HFF-Myc (cell line): ENCODE measurements at regions not wholly inside any gene's neighbourhood (a gene's known extent, or its start where the extent isn't known, plus 50 kb on each side); places are given as distances from the start of the nearest gene placed in this dataset.

Experiments
- DNase-seq: peaks from one replicate; pipeline ENCODE4 v3.0.0-alpha.2; 2011; ENCODE audit warnings: low read depth; ENCODE audit errors: extremely low read depth
- H3K4me3 ChIP-seq: replicated peaks from 2 replicates; pipeline ENCODE4 v1.5.1; 2011; ENCODE audit warnings: low read depth, mild to moderate bottlenecking, control low read depth, low read length
- TF ChIP-seq, protein P1 (sequence below): IDR thresholded peaks from 2 replicates; pipeline ENCODE4 v1.5.1; 2012; ENCODE audit warnings: mild to moderate bottlenecking, low read depth, low read length, control low read depth; ENCODE audit errors: missing control alignments

DNA sequence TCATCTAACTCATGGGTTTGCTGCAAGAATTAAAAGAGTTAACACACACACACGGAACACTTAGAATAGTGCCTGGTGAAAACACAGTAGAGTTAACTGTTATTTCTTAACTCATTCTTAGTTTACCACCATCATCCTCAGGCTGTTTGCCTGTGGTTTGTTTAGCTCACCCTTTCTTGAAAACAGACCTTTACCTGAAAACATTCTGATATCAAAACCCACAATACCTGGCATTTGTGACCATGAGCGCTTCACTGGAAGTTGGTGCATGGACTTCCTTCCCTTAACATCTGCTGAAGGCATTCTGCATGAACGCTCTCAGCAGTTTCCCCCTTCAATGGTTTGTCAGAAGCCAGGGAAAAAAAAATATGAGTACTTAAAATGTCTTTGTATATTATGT, 256.0 kb downstream of the ETS1 start:
- TF ChIP-seq, protein P1, sequence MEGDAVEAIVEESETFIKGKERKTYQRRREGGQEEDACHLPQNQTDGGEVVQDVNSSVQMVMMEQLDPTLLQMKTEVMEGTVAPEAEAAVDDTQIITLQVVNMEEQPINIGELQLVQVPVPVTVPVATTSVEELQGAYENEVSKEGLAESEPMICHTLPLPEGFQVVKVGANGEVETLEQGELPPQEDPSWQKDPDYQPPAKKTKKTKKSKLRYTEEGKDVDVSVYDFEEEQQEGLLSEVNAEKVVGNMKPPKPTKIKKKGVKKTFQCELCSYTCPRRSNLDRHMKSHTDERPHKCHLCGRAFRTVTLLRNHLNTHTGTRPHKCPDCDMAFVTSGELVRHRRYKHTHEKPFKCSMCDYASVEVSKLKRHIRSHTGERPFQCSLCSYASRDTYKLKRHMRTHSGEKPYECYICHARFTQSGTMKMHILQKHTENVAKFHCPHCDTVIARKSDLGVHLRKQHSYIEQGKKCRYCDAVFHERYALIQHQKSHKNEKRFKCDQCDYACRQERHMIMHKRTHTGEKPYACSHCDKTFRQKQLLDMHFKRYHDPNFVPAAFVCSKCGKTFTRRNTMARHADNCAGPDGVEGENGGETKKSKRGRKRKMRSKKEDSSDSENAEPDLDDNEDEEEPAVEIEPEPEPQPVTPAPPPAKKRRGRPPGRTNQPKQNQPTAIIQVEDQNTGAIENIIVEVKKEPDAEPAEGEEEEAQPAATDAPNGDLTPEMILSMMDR, result no peak
- no peak overlapping the region for H3K4me3 ChIP-seq
- no peak for DNase-seq

DNA sequence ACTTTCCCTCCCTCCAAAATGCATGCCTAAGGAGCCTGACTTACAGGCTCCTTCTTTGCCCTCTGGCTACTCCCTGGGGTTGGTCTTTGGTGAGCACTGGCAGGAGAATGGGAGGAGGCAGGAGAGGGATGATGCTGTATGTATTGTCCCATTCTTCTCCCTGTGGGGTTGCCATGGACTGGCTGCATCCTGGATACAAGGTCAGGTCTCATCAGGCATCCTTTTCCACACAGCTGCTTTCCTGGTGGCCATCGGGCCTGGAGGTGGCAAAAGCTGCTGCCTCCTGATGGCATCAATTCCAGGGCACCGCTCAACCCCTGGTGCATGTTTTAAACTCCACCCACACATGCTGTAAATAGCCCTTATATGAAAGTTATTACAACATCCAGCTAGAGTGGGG, 257.2 kb downstream of the ETS1 start:
- TF ChIP-seq, protein P1, result no peak
- H3K4me3 ChIP-seq, result no peak overlapping the region
- DNase-seq, result no peak

DNA sequence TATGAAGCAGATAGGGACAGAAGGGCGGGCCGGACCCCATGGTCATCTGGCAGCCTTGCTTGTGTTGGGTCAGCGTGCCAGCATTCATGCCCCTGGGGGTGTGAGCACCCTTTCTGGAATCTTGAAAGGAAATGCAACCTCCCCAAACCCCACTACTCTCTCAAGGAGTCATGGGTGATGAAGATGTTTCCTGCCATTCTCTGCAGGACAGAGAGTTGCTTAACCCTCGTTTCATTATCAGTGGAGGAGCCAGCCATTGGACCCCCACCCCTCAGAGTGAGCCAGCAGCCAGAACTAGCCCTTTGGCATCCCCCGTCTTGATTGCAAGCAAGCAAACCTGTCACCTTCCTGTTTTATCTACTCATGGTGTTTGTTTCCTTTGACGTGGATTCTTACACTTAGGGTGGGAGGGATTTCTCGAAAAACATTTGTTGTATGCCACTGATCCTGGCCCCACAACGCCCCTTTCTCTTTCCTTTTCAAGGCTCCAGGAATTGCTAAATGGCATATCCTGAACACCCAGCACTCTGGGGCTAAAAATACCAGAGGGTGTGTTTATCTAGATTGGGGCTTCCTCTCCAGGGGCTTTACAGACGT, 258.3 kb downstream of the ETS1 start:
- TF ChIP-seq, protein P1, result no peak
- DNase-seq, result no peak
- H3K4me3 ChIP-seq, result no peak overlapping the region

DNA sequence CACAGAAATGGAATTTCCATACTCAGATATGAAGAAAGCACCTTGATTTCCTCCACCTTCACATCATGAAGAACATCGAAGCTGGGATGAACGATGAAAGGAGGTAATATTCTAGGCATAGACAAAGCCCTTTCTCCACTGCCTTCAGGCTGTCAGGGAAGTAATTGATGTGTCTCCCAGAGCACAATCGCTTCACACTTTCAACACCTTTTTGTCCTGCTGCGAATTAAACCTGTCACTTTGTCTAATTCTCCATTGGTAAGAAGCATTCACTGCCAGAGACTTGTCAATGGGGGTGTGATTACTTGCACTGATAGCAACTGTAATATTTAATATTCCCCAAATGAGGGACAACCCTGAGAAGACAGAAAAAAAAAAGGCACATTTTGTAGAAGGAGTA, 260.1 kb downstream of the ETS1 start:
- TF ChIP-seq, protein P1, result no peak
- DNase-seq, result no peak
- no peak overlapping the region for H3K4me3 ChIP-seq

DNA sequence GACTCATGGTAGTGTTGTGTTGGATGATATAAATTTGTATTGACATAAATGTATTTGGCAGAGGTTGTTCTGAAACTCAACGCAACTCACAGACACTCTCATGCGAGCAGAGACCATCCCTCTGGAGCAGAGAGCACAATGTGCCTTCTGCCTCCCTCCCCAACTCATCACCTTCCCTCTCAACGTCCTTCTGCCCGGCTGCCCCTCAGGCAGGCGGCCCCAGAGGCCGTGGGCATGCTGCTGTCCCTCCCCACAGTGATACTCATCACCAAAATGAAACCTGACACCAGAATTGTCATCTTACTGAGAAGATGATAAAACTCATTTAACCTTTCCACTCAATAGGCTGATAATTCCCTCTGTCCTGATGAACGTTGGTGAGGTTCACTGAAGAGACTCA, 260.6 kb downstream of the ETS1 start:
- DNase-seq, result no peak
- H3K4me3 ChIP-seq, result no peak overlapping the region
- TF ChIP-seq, protein P1, result no peak

DNA sequence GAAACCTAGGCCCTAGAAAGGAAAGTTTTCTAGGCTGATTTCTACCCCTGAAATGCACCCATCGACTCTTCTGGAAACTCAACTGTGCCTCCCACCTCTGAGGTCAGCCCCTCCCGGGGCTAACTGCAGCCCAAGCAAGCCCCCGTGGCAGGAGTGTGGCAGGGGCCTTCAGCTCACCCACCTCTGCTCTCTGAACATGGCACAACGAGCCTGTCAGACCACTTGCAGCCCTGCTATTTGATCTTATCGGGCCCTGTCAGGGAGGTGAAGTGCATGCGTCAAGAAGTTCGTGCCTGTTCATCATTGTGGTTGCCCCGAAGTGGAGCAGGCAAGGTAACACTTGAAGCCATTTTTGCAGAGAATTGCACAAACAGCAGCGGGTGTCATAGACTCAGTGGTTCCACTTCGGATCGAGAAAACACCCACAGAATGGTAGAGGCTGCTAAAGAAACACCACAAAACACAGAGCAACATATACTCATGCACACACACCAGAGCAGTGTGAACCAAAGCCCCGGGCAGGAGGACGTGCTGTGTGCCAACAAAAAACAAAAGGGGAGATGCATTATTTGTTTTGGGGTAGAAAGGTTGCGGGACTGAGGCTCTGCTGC, 262.7 kb downstream of the ETS1 start:
- TF ChIP-seq, protein P1, result no peak
- H3K4me3 ChIP-seq, result no peak overlapping the region
- DNase-seq, result no peak
